H1 (cell line): ENCODE measurements at regions not wholly inside any gene's neighbourhood (a gene's known extent, or its start where the extent isn't known, plus 50 kb on each side); places are given as distances from the start of the nearest gene placed in this dataset.

ENCODE experiments used
- BCL11A ChIP-seq, 2 experiments: IDR thresholded peaks; one replicate each; pipeline ENCODE4 v1.6.1; 2011; ENCODE audit warnings: low read depth in 2 of 2, low read length in 2 of 2, mild to moderate bottlenecking in 2 of 2
- GABPA ChIP-seq: IDR thresholded peaks from 2 replicates; pipeline ENCODE4 v1.6.1; 2011; ENCODE audit warnings: mild to moderate bottlenecking, low read length, moderate library complexity, borderline replicate concordance; ENCODE audit not compliant: insufficient read depth

GRCh38 chr2:8312221-8312620, 369.6 kb upstream of the ID2 start (continued):
- TF ChIP-seq GABPA (no peak), BCL11A (IDR thresholded peaks at IDR 0.05; ENCODE audit: low read depth in 2 of 2, low read length in 2 of 2) (no peak)
- TF ChIP-seq, all 59 proteins: peak for 0
